GM21526 (cell line): ENCODE measurements at regions not wholly inside any gene's neighbourhood (a gene's known extent, or its start where the extent isn't known, plus 50 kb on each side); places are given as distances from the start of the nearest gene placed in this dataset.

ENCODE experiments used
- ATAC-seq: cut with Tn5 transposase; IDR thresholded peaks from one replicate; pipeline ENCODE4 v1.9.1; 2021; ENCODE audit warnings: moderate library complexity; ENCODE audit not compliant: unreplicated experiment, low FRiP score

GRCh38 chrX:43479850-43480249 is 176.2 kb upstream of the MAOA start:
- no peak for ATAC-seq

GRCh38 chrX:43481576-43481975 is 174.5 kb upstream of the MAOA start:
- ATAC-seq: no peak

DNA sequence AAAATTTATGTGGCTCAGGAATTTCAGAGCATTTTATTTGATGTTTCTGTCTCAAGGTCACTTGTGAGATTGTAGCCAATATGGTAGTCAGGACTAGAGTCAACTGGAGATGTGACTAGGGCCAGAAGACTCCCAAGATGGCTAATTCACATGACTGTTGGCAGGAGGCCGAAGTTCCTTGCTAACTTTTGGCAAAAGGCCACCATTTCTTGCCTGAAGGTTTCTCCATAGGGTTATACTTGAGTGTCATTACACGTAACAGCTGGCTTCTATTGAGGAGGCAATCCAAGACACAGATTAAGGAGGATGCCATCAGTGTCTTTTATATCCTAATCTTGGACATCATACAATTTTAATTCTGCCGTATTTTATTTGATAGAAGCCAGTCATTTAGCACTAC is 162.3 kb upstream of the MAOA start:
- no peak for ATAC-seq

DNA sequence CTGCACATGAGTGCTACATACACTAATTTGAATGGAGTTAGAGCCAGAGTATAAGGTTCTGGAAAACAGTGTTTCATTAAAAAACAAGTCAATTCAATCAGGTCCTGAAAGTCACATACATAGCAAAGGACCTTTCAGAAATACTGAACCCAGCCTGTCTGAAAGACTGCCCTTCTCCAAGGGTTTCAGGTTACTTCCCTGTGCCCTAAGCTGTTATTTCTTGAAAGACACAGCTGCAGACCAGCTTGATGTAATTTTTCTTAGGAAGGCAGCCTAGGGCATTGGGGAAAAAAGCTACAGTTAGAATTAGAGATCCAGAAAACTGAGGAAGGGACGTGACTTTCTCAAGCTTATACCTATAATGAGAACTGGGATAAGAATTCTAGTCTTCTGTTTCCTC is 155.9 kb upstream of the MAOA start:
- ATAC-seq: no peak

DNA sequence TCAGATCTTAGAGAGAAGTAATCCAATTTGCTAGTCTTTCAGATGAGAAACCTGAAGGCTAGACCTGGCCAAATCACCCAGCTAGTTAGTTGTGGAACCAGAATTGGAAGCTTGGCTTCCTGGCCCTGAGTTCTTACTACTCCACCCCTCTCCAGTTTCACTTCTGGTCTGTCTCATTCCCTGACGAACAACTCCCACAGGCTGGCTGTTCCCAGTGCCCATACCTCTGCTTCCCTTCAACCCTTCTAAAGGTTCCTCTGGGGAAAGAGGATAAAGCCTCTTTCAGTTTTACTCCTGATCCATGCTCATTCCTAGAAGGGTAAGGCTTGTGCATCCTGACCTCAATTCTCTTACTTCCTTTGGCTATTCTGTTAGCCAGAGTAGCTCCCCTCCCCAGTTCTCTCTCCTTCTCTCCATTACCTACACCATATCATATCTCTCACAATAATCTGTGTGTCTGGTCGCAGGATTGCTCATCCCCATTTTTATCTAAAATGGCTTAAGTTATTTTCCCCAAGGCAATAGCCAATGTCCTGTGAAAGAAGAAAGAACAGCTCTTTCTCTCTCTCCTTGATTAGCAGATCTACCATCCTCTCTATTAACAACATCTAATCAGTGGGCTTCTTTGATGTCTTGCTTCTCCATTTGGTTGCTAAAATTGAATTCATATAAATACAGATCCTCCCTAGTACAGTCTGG is 155.0 kb upstream of the MAOA start:
- no peak for ATAC-seq

GRCh38 chrX:43504394-43504793 is 151.7 kb upstream of the MAOA start:
- no peak for ATAC-seq

GRCh38 chrX:43505769-43506168 is 150.3 kb upstream of the MAOA start:
- ATAC-seq: no peak

- ATAC-seq: no peak
Measured at GRCh38 chrX:43508694-43509093, 147.4 kb upstream of the MAOA start.

- no peak for ATAC-seq
Measured at GRCh38 chrX:43510209-43510608, 145.9 kb upstream of the MAOA start.

DNA sequence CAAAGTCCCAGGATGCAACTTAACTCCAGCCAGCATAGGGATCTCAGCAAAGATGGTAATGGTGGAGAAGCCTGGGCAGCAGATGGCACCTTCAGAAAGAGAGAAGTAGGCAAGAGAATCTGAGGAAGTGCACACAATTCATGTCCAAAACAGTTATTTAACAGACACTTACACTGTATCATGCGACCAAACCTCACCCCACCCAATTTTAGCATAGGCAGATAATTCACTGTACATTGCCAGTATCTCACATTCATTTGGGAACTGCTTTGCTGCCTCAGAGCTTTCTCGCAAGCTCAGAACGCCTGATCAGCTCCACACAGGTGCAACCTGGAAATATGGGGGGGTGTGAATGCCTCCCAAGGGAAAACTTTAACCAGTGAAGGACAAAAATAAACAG is 143.0 kb upstream of the MAOA start:
- no peak for ATAC-seq

GRCh38 chrX:43514820-43515219 is 141.3 kb upstream of the MAOA start:
- no peak for ATAC-seq

DNA sequence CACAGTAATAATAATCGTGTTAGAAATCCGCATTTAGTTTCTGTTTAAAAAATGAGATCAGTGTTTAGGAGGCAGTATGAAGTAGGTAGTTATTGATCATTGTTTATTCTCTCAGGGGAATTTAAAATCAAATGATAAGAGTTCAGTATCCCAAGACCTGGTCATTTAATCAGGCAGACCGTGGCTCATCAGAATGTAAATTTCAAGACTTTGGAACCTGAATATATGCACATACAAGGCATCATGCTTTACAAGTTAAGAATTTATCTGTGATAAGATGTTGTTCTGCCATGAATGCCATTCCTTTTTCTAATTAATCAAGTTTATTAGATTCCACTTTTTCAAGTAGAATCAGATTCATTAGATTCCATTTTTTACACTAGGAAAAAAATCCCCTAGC is 133.5 kb upstream of the MAOA start:
- ATAC-seq: no peak

DNA sequence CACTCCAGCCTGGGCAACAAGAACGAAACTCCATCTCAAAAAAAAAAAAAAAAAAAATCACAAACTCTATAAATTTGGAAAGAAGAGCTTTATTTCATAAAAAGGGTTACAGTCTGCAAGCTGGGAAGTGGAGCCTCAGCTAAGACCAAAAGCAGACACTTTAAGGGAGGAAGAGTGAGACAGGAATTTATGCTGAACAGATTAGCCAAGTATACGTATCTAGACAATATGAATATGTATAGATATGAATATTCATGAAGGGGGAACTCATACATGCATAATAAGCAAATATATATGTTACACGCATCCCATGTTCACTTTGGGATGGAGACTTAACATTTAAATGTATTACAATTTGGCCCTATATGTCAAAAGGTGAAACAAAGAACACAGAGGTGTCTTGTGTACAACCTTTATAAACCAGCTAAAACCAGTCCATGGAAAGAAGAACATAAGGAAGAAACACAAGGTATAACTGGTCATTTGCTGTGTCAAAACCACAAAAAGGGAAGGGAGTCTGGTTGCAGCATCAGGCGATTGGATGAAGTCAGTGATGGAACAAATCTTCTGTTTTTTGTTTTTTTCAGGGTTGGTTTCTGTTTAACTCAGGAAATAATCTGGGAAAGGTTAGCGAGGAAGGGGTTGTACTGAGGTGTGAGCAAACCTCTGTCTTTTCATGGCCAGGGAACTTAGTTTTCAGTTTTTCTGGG is 130.0 kb upstream of the MAOA start:
- ATAC-seq: no peak

GRCh38 chrX:43526878-43527277 is 129.2 kb upstream of the MAOA start:
- ATAC-seq: no peak

DNA sequence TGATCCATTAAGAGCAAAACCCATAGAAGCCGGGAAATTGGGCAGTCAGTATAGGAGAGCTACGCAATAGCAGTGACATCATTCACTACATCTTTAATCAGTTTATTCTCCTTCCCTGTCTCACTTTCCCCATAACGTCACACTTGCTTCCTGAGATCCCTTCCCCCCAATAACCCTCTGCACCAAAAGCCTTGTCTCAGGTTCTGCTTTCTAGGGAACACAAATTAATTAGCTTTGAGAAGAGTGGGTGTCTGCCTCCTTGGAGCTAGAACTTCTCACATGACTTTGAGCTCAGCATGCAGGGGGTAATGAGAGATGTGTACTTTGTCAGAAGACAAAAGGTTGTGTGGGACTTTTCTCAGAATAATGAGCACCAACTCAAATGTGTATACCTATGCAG is 128.3 kb upstream of the MAOA start:
- no peak for ATAC-seq

DNA sequence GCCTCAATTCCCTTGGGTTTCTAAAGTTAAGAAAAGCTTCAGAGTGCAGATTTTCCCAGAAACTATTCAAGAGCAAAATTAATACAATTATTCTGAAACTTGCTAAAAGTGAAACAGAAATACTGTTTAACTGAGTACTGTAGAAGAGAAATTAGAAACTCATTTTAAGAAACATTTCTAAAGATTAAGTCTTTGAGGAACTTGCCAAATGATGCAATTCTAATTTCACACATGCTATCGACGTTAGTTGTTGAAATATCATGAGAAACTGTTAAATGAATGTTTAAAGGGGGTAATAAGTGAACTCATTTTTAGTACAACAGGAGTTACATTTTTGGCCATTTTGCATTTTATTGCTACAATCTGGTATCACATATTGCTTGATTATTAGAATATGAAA is 125.3 kb upstream of the MAOA start:
- no peak for ATAC-seq

DNA sequence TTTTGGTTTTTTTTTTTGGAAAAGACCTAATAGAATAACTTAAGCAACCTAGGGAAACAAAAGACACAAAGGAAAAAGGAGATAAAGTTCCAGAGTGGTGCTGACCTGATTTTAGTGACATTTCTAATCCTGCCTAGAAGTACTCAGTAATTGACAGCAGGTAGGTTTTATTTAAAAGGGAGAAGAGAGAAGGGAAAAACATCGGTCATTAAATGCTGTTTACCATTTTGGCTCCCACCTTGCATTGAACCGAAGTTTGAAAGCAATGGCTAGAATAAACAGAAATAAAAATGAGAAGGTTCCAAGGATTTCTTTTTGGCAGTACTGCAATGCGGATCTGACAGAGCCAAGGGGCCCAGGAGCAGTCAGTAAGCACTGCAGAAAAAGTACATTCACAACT is 115.8 kb upstream of the MAOA start:
- no peak for ATAC-seq

- ATAC-seq: no peak
Measured at GRCh38 chrX:43551590-43551989, 104.5 kb upstream of the MAOA start.

DNA sequence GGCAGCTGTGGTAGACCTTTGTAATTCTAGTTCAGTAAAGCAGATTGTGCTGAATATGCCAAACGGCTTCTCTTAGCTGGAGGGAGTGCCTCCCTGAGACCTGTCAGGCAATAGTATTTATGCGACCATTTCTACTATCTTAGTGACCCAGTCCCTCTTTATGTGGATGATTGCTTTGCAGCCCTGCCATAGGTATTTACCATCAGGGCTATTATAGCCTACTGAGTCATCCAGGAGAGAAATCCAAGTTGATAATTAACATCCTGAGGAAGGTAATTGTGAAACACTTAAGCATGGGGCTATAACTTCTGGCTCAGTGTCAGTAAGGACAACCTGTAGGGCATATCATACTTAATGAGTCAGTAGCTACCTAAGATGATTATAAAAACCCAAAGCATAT is 103.9 kb upstream of the MAOA start:
- no peak for ATAC-seq

DNA sequence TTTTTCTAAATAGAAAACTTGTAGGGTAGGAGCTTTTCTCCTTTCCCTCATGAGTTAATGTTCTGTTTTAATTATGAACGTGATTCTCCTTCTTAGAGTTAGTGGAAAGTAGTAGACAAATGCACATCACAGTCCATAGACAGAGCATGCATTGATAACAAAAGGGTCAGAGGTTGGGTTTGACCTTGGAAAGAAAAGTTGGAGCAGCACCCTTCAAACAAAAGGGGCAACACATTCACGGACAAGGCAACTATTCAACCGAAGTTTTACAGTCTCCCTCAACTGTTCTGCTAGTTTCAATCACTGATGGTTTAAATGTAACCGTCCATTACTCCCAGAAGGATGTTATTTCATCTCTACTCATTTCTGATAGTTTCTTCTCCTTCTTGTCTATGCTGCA is 103.4 kb upstream of the MAOA start:
- ATAC-seq: no peak

DNA sequence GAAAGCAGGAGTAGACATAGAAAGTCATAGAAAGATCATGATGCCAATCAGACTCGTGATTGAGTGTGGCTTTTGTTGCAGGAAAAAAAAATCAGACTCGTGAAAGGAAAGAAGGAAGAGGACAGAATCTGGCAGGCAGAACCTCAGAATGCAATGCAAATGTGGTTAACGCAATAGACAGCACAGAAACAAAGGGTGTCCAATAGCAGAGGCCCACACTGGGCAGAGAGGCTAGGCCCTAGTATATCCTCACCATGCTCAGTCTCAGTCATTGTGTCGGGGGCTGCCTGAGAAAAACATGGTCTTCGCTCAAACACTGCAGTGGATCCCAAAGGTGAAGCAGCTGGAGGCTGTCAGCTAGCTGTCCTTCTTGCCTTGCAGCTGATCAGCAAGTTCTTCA is 102.8 kb upstream of the MAOA start:
- ATAC-seq: no peak

- no peak for ATAC-seq
Measured at GRCh38 chrX:43556207-43556606, 99.9 kb upstream of the MAOA start.
